IPS-20b (cell line): ENCODE measurements at regions not wholly inside any gene's neighbourhood (a gene's known extent, or its start where the extent isn't known, plus 50 kb on each side); places are given as distances from the start of the nearest gene placed in this dataset.
"Not testable (repeated sequence)": the region's sequence is repeated elsewhere in the genome, so short reads cannot be mapped to it uniquely, and the experiment has no call there.

ENCODE experiments used
- H3K27ac ChIP-seq: one replicate; pipeline ENCODE4 v1.5.1; 2013; ENCODE audit warnings: low read length
- H3K27me3 ChIP-seq: 2 replicates; pipeline ENCODE4 v1.6.1; 2013; ENCODE audit warnings: mild to moderate bottlenecking, low read length, inconsistent platforms; ENCODE audit not compliant: insufficient read depth
- H3K36me3 ChIP-seq: 2 replicates; pipeline ENCODE4 v1.6.1; 2013; ENCODE audit warnings: low read depth, mild to moderate bottlenecking, inconsistent platforms, low read length, moderate library complexity; ENCODE audit not compliant: insufficient read depth
- H3K4me1 ChIP-seq: 2 replicates; pipeline ENCODE4 v1.6.1; 2013; ENCODE audit warnings: mild to moderate bottlenecking, control low read depth, inconsistent platforms, low read length, moderate library complexity; ENCODE audit not compliant: insufficient read depth
- H3K4me3 ChIP-seq: 2 replicates; pipeline ENCODE4 v1.5.1; 2013; ENCODE audit warnings: mild to moderate bottlenecking, low read length, inconsistent platforms
- H3K9ac ChIP-seq: 2 replicates; pipeline ENCODE4 v1.6.1; 2013; ENCODE audit warnings: low read depth, mild to moderate bottlenecking, inconsistent platforms, low read length, moderate library complexity
- H3K9me3 ChIP-seq: 2 replicates; pipeline ENCODE4 v1.6.1; 2013; ENCODE audit warnings: mild to moderate bottlenecking, low read depth, low read length, inconsistent platforms; ENCODE audit not compliant: insufficient read depth

- Histone ChIP-seq H3K27ac (no peak overlapping the region), H3K9me3 (no peaks in the 10 kb centered on the region), H3K27me3 (no peaks in the 10 kb centered on the region), H3K9ac (no peak overlapping the region), H3K4me1 (no peaks in the 10 kb centered on the region), H3K4me3 (no peak overlapping the region), H3K36me3 (no peaks in the 10 kb centered on the region)
Measured at GRCh38 chr13:43946281-43946680, 66.6 kb downstream of the LACC1 start.

- no peaks in the 10 kb centered on the region for H3K36me3 ChIP-seq
- no peak overlapping the region for H3K9ac ChIP-seq
- H3K9me3 ChIP-seq = no peaks in the 10 kb centered on the region
- H3K4me3 ChIP-seq = no peak overlapping the region
- H3K27me3 ChIP-seq = no peaks in the 10 kb centered on the region
- H3K4me1 ChIP-seq = no peaks in the 10 kb centered on the region
- no peak overlapping the region for H3K27ac ChIP-seq
Measured at GRCh38 chr13:43947897-43948458, 68.3 kb downstream of the LACC1 start.

- Histone ChIP-seq H3K9me3 (no peaks in the 10 kb centered on the region), H3K9ac (no peak overlapping the region), H3K36me3 (no peaks in the 10 kb centered on the region), H3K27me3 (no peaks in the 10 kb centered on the region), H3K27ac (no peak overlapping the region), H3K4me1 (peaks cover 8% of the 10 kb centered on the region), H3K4me3 (no peak overlapping the region)
Measured at GRCh38 chr13:43953370-43953769, 73.7 kb downstream of the LACC1 start.

GRCh38 chr13:43956975-43957374 is 77.3 kb downstream of the LACC1 start:
- not testable (repeated sequence) for H3K27me3 ChIP-seq, H3K9me3 ChIP-seq, H3K27ac ChIP-seq, H3K9ac ChIP-seq, H3K36me3 ChIP-seq, H3K4me3 ChIP-seq
- peaks cover 11% of the 10 kb centered on the region for H3K4me1 ChIP-seq

- Histone ChIP-seq H3K4me3 (no peak overlapping the region), H3K27ac (no peak overlapping the region), H3K9me3 (no peaks in the 10 kb centered on the region), H3K27me3 (no peaks in the 10 kb centered on the region), H3K9ac (no peak overlapping the region), H3K36me3 (no peaks in the 10 kb centered on the region), H3K4me1 (0 out of 2 replicates have a peak, but pooled peaks cover 6% of the 10 kb centered on the region)
Measured at GRCh38 chr13:43959291-43959690, 79.6 kb downstream of the LACC1 start.

- Histone ChIP-seq H3K36me3 (no peaks in the 10 kb centered on the region), H3K4me1 (0 out of 2 replicates have a peak, but pooled peaks cover 6% of the 10 kb centered on the region)
Measured at GRCh38 chr13:43961909-43962308, 82.2 kb downstream of the LACC1 start.

GRCh38 chr13:43963726-43964125 is 84.0 kb downstream of the LACC1 start:
- Histone ChIP-seq H3K9me3 (no peaks in the 10 kb centered on the region), H3K4me1 (0 out of 2 replicates have a peak, but pooled peaks cover 6% of the 10 kb centered on the region), H3K9ac (no peak overlapping the region), H3K36me3 (no peaks in the 10 kb centered on the region), H3K27ac (no peak overlapping the region), H3K4me3 (no peak overlapping the region), H3K27me3 (no peaks in the 10 kb centered on the region)

More at GRCh38 chr13:43961909-43962308, 82.2 kb downstream of the LACC1 start:
- Histone ChIP-seq H3K27me3 (no peaks in the 10 kb centered on the region), H3K9me3 (no peaks in the 10 kb centered on the region), H3K27ac (no peak overlapping the region), H3K9ac (no peak overlapping the region), H3K4me3 (no peak overlapping the region)

GRCh38 chr13:43964698-43965458 is 85.2 kb downstream of the LACC1 start:
- H3K27ac ChIP-seq = no peak overlapping the region
- no peak overlapping the region for H3K9ac ChIP-seq
- H3K36me3 ChIP-seq = no peaks in the 10 kb centered on the region
- no peaks in the 10 kb centered on the region for H3K27me3 ChIP-seq
- H3K4me1 ChIP-seq = 0 out of 2 replicates have a peak, but pooled peaks cover 3% of the 10 kb centered on the region
- no peak overlapping the region for H3K4me3 ChIP-seq
- no peaks in the 10 kb centered on the region for H3K9me3 ChIP-seq

- Histone ChIP-seq H3K4me3 (no peak overlapping the region), H3K27ac (no peak overlapping the region), H3K27me3 (no peaks in the 10 kb centered on the region), H3K9ac (no peak overlapping the region), H3K4me1 (0 out of 2 replicates have a peak, but pooled peaks cover 3% of the 10 kb centered on the region), H3K9me3 (no peaks in the 10 kb centered on the region), H3K36me3 (no peaks in the 10 kb centered on the region)
Measured at GRCh38 chr13:43965459-43965845, 85.7 kb downstream of the LACC1 start.

- not testable (repeated sequence) for H3K27me3 ChIP-seq
Measured at GRCh38 chr13:43968251-43968942, 88.7 kb downstream of the LACC1 start.

GRCh38 chr13:43968943-43969690 is 89.4 kb downstream of the LACC1 start:
- not testable (repeated sequence) for H3K4me1 ChIP-seq, H3K9ac ChIP-seq, H3K9me3 ChIP-seq, H3K36me3 ChIP-seq, H3K27ac ChIP-seq, H3K4me3 ChIP-seq, H3K27me3 ChIP-seq

More at GRCh38 chr13:43968251-43968942, 88.7 kb downstream of the LACC1 start:
- H3K27ac ChIP-seq, H3K4me1 ChIP-seq, H3K4me3 ChIP-seq, H3K36me3 ChIP-seq, H3K9me3 ChIP-seq, H3K9ac ChIP-seq: not testable (repeated sequence)
